Activated T-helper 1 cell treated with anti-CD3 and anti-CD28 coated beads, Interleukin-12 subunit alpha, Interleukin-12 subunit beta, Interleukin-2, Interleukin-4 antibody, amounts not matched to agents 30 ng/mL and 10 ng/mL and 1 ng/mL, durations not matched to agents 14 hours and 24 hours and 36 hours (primary cell): ENCODE measurements at regions not wholly inside any gene's neighbourhood (a gene's known extent, or its start where the extent isn't known, plus 50 kb on each side); places are given as distances from the start of the nearest gene placed in this dataset.

Experiments used
- DNase-seq: peaks from one replicate; pipeline ENCODE4 v3.0.0; 2021; ENCODE audit warnings: low spot score
- H3K27ac Mint-ChIP-seq: one replicate; pipeline ENCODE4 v1.8.0; 2021; ENCODE audit warnings: mild to moderate bottlenecking, mixed read lengths
- H3K27me3 Mint-ChIP-seq: one replicate; pipeline ENCODE4 v1.8.0; 2022; ENCODE audit warnings: mild to moderate bottlenecking, moderate library complexity, mixed read lengths; ENCODE audit not compliant: insufficient read depth
- H3K36me3 Mint-ChIP-seq: one replicate; pipeline ENCODE4 v1.8.0; 2021; ENCODE audit warnings: low read depth, mixed read lengths
- H3K4me1 Mint-ChIP-seq: one replicate; pipeline ENCODE4 v1.8.0; 2021; ENCODE audit warnings: low read depth, mixed read lengths
- H3K4me3 Mint-ChIP-seq: one replicate; pipeline ENCODE4 v1.8.0; 2021; ENCODE audit warnings: mild to moderate bottlenecking, moderate library complexity, mixed read lengths
- H3K9me3 Mint-ChIP-seq: one replicate; pipeline ENCODE4 v1.8.0; 2021; ENCODE audit warnings: mixed read lengths
- intact Hi-C: fragments of 100-400 bp; cut with micrococcal nuclease; formaldehyde crosslinking; loops from one replicate; pipeline ENCODE4 v1.15.1; 2024

DNA sequence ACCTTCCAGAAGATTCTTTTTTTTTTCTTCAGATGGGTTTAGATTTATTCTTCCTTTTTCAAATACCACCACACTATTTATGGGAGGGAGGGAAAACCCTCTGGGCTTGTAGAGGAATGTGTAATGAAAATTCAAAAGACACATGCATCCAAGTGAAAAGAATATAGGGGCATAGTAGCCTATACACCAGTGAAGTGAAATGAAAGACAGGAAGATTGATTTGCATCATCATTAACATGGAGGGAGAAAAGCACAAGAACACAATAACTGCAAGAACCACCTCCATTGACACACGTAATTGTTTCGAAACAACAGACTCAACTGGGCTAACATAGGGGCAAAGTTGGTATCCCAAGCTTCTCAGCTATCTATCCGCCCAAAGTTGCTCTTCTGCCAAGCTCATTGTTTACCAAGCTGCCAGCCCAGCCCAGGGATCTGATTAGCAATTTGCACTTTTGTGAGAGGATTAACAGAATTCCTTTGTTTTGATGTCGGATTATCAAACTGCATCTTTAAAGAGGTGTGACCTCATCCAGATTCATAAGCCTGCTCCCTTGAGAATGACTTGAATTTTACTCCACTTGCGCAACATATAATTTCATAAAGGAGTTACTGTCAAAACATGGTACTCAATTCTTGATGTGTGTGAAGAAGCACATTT lies 430.5 kb upstream of the SOX5 start:
- Mint-ChIP-seq H3K36me3 (no peaks in the 10 kb centered on the region), H3K9me3 (peaks cover 19% of the 10 kb centered on the region), H3K4me1 (no peaks in the 10 kb centered on the region), H3K4me3 (no peak overlapping the region), H3K27ac (no peak overlapping the region), H3K27me3 (no peaks in the 10 kb centered on the region)
- DNase-seq, result no peak
- intact Hi-C loops, result no loop called here

DNA sequence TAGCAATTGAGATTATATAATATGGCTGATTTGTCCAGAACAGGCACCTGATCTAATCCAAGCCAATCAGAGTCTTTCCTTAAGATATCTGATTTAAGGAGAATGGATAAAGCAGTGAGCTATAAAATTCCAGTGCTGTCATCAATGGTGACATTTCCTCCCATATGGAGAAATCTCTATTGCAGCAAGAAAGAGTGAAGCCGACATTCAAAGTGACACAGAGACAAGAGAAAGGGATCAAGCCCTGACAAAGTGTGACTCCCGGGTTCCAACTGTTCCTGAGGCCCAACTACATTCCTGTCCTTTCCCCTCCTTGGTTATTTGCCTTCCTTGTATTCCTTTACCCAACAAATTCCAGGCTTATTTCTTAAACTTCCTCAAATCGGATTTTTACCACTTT lies 430.0 kb upstream of the SOX5 start:
- peaks cover 19% of the 10 kb centered on the region for H3K9me3 Mint-ChIP-seq
- DNase-seq, result no peak
- no peaks in the 10 kb centered on the region for H3K4me1 Mint-ChIP-seq
- H3K27me3 Mint-ChIP-seq, result no peaks in the 10 kb centered on the region
- no peak overlapping the region for H3K27ac Mint-ChIP-seq
- no peak overlapping the region for H3K4me3 Mint-ChIP-seq
- intact Hi-C loops, result no loop called here
- no peaks in the 10 kb centered on the region for H3K36me3 Mint-ChIP-seq

DNA sequence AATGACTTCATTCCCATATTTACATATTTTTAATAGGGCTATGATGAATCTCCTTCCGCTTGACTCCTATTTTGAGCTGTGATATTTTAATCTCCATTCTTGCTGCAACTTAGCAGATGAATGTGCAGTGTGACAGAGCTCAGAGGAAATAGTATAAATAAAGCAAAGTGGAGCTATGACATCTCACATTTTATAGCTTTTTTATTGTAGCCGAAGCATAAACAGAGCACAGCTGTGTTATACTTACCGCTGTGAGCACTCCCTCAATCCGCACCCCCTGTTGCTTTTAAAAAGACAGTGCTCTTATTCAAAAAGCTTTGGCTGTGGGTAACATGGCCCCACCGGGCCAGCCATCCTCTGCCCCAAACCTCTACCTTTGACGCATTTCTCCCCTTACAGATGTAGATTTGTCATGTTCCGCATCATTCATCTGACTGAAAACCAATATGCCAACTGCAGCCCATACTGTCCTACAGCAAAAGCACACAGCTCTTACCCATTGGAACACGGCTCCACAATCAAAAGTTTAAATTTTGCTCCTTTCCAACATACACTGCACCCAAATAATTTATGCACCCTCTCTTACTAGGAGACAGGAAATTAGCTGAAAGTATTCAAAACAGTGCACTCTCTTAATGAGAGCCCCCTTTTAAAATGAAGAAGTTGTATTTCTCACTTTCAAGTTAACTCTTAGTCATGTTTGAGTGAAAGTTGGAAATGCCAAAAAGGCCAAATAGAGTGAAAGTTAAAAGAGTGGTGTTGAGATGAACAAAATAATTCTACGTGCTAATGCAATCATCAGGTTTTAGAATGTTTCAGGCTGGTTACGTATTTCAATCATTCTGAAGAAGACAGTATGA lies 429.3 kb upstream of the SOX5 start:
- intact Hi-C loops, result no loop called here
- H3K4me3 Mint-ChIP-seq, result no peak overlapping the region
- no peaks in the 10 kb centered on the region for H3K27me3 Mint-ChIP-seq
- H3K9me3 Mint-ChIP-seq, result peaks cover 19% of the 10 kb centered on the region
- H3K36me3 Mint-ChIP-seq, result no peaks in the 10 kb centered on the region
- H3K27ac Mint-ChIP-seq, result no peak overlapping the region
- H3K4me1 Mint-ChIP-seq, result no peaks in the 10 kb centered on the region
- DNase-seq, result no peak

DNA sequence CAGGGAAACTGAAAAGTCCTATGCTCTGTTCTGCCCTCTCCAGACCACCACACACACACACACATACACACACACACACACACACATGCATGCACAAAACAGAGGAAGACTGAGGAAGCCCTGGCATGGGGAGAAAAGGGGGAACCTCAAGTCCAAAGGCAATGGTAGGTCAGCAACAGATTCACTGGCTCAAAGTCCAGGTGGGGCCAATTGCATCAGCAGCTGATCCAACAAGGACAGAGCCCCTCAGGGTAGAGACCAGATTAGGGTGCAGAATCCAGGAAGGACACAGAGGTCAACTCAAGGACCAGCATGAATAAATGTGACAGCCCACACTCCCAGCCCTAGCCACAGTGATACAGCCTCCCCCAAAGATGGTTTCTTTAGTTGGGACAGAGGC lies 425.0 kb upstream of the SOX5 start:
- Mint-ChIP-seq H3K27ac (no peak overlapping the region), H3K36me3 (no peaks in the 10 kb centered on the region), H3K4me1 (no peaks in the 10 kb centered on the region), H3K9me3 (no peaks in the 10 kb centered on the region), H3K27me3 (no peaks in the 10 kb centered on the region), H3K4me3 (no peak overlapping the region)
- no peak for DNase-seq
- intact Hi-C loops, result no loop called here

DNA sequence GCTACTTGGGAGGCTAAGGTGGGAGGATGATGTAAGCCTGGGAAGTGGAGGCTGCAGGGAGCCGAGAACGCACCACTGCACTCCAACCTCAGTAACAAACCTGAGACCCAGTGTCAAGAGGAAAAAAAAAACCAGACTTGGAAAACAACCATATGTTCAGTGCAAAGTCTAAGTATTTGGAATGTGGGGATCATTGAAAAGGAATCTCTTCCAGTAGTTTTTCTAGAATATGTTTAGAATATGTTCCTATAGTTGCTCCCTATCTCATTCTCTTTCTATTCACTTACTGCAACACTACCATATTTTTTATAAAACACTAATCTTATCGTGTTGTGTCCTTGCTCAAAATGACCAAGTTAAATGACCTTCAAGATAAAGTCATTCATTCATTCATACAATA lies 423.5 kb upstream of the SOX5 start:
- Mint-ChIP-seq H3K27me3 (no peaks in the 10 kb centered on the region), H3K27ac (no peak overlapping the region), H3K4me1 (no peaks in the 10 kb centered on the region), H3K9me3 (no peaks in the 10 kb centered on the region), H3K4me3 (no peak overlapping the region), H3K36me3 (no peaks in the 10 kb centered on the region)
- intact Hi-C loops, result no loop called here
- no peak for DNase-seq

GRCh38 chr12:24366514-24366913 lies 417.0 kb upstream of the SOX5 start:
- Mint-ChIP-seq H3K4me3 (no peak overlapping the region), H3K36me3 (no peaks in the 10 kb centered on the region), H3K27me3 (no peaks in the 10 kb centered on the region), H3K9me3 (no peaks in the 10 kb centered on the region), H3K4me1 (no peaks in the 10 kb centered on the region), H3K27ac (no peak overlapping the region)
- no peak for DNase-seq
- intact Hi-C loops, result no loop called here

- no peak overlapping the region for H3K27ac Mint-ChIP-seq
- intact Hi-C loops, result no loop called here
- H3K9me3 Mint-ChIP-seq, result no peaks in the 10 kb centered on the region
- no peak for DNase-seq
- H3K4me3 Mint-ChIP-seq, result no peak overlapping the region
- no peaks in the 10 kb centered on the region for H3K4me1 Mint-ChIP-seq
- H3K27me3 Mint-ChIP-seq, result no peaks in the 10 kb centered on the region
- H3K36me3 Mint-ChIP-seq, result no peaks in the 10 kb centered on the region
Observed at GRCh38 chr12:24364921-24365320, 415.5 kb upstream of the SOX5 start.

DNA sequence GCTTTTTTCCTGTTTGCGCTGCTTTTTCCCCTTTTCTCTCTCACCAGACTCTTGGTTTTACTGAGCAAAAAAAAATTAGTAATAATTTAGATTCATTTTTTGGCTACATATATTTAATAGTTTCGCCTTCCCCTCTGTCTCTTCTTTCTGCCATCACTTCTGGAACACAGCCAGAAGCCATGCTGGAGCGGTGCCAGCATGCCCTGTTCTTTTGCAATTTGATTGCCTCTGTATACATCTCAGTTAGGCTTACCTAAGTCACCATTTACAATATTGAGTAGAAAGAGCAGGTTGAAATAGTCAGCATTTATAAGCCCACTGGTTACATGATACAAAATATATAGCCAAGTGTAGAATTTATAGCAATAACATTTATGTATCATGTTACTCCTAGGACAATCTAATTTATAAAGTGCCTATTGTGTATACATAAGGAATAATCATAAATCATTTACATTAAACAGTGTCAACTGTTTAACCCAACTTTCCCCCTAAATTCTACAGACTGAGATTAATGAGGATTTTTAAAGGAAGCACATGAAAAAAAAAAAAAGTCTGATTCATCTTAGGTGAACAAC lies 413.8 kb upstream of the SOX5 start:
- intact Hi-C loops, result no loop called here
- Mint-ChIP-seq H3K4me1 (no peaks in the 10 kb centered on the region), H3K4me3 (no peak overlapping the region)

GRCh38 chr12:24361877-24362580 lies 412.6 kb upstream of the SOX5 start:
- H3K4me3 Mint-ChIP-seq, result no peak overlapping the region
- no peak for DNase-seq
- no peaks in the 10 kb centered on the region for H3K9me3 Mint-ChIP-seq
- no peaks in the 10 kb centered on the region for H3K36me3 Mint-ChIP-seq
- intact Hi-C loops, result no loop called here
- no peaks in the 10 kb centered on the region for H3K27me3 Mint-ChIP-seq
- no peaks in the 10 kb centered on the region for H3K4me1 Mint-ChIP-seq
- H3K27ac Mint-ChIP-seq, result no peak overlapping the region

More for the DNA sequence above, 413.8 kb upstream of the SOX5 start:
- H3K27ac Mint-ChIP-seq, result no peak overlapping the region
- DNase-seq, result no peak
- no peaks in the 10 kb centered on the region for H3K9me3 Mint-ChIP-seq
- no peaks in the 10 kb centered on the region for H3K36me3 Mint-ChIP-seq
- H3K27me3 Mint-ChIP-seq, result no peaks in the 10 kb centered on the region

DNA sequence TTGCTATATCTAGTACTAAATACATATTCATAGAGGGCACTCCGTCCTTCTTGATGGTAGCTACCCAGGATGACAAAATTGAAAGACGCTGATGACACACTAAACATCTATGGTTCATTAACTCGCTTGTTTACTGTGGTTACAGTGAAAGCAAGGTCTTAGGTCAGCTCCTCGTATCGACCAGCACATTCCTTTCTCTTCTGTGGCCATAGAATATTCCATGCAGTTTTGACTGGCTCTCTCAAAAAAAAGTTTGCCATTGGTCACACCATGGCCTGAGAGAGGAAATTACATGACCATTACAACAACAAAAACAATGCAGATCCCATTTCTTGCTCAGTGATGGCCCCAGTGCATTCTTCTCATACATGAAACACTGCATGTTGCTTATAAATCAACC lies 411.4 kb upstream of the SOX5 start:
- no peaks in the 10 kb centered on the region for H3K9me3 Mint-ChIP-seq
- no peak for DNase-seq
- intact Hi-C loops, result no loop called here
- no peaks in the 10 kb centered on the region for H3K27me3 Mint-ChIP-seq
- no peaks in the 10 kb centered on the region for H3K4me1 Mint-ChIP-seq
- no peak overlapping the region for H3K27ac Mint-ChIP-seq
- no peaks in the 10 kb centered on the region for H3K36me3 Mint-ChIP-seq
- H3K4me3 Mint-ChIP-seq, result no peak overlapping the region

- no peaks in the 10 kb centered on the region for H3K27me3 Mint-ChIP-seq
- no peaks in the 10 kb centered on the region for H3K36me3 Mint-ChIP-seq
- no peak for DNase-seq
Observed at GRCh38 chr12:24360461-24360860, 411.0 kb upstream of the SOX5 start.

DNA sequence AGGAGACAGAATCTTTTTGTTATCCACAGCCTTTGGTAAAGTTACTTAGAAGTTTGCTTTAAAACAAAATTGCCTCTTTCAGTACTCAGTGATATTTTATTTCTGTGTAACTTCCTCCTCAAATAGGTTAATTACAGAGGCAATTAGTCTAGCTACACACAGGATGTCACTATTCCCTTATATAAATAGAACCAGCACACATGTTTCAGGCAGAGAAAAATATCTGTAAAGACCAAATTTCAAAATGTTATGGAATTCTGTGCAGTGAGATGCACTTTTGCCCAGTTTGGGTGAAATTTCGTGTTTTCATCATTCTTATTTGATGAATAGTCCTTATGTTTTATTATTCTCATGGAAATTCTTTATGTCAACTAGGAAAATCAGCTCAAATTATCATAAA lies 410.6 kb upstream of the SOX5 start:
- no peaks in the 10 kb centered on the region for H3K36me3 Mint-ChIP-seq
- no peak overlapping the region for H3K27ac Mint-ChIP-seq
- no peak overlapping the region for H3K4me3 Mint-ChIP-seq
- intact Hi-C loops, result no loop called here
- no peaks in the 10 kb centered on the region for H3K4me1 Mint-ChIP-seq
- no peaks in the 10 kb centered on the region for H3K27me3 Mint-ChIP-seq
- no peak for DNase-seq
- H3K9me3 Mint-ChIP-seq, result no peaks in the 10 kb centered on the region

More at GRCh38 chr12:24360461-24360860, 411.0 kb upstream of the SOX5 start:
- Mint-ChIP-seq H3K9me3 (no peaks in the 10 kb centered on the region), H3K27ac (no peak overlapping the region), H3K4me1 (no peaks in the 10 kb centered on the region), H3K4me3 (no peak overlapping the region)
- intact Hi-C loops, result no loop called here

DNA sequence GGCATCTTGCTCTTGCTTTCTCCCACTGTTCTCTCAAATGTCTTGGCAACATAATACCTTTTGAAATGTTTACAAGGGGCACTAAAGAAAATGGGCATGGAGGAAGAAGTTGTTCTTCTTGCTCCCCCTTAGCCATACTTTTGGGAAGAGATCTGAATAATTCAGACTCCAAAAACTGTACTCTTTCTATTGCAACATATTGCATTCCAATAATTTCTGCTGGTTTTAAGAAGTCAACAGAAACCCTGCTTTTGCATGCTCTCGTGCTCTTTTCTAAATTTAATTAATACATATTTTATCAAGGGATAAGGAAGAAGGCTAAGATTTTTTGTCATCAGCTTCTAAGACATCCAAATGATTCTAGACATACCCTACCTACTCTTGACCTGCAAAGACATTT lies 409.9 kb upstream of the SOX5 start:
- no peaks in the 10 kb centered on the region for H3K4me1 Mint-ChIP-seq
- no peaks in the 10 kb centered on the region for H3K36me3 Mint-ChIP-seq
- no peak for DNase-seq
- no peaks in the 10 kb centered on the region for H3K9me3 Mint-ChIP-seq
- H3K27ac Mint-ChIP-seq, result no peak overlapping the region
- no peak overlapping the region for H3K4me3 Mint-ChIP-seq
- intact Hi-C loops, result no loop called here
- H3K27me3 Mint-ChIP-seq, result no peaks in the 10 kb centered on the region
